ENCODE measurements at regions not wholly inside any gene's neighbourhood (a gene's known extent, or its start where the extent isn't known, plus 50 kb on each side); places are given as distances from the start of the nearest gene placed in this dataset.

DNA sequence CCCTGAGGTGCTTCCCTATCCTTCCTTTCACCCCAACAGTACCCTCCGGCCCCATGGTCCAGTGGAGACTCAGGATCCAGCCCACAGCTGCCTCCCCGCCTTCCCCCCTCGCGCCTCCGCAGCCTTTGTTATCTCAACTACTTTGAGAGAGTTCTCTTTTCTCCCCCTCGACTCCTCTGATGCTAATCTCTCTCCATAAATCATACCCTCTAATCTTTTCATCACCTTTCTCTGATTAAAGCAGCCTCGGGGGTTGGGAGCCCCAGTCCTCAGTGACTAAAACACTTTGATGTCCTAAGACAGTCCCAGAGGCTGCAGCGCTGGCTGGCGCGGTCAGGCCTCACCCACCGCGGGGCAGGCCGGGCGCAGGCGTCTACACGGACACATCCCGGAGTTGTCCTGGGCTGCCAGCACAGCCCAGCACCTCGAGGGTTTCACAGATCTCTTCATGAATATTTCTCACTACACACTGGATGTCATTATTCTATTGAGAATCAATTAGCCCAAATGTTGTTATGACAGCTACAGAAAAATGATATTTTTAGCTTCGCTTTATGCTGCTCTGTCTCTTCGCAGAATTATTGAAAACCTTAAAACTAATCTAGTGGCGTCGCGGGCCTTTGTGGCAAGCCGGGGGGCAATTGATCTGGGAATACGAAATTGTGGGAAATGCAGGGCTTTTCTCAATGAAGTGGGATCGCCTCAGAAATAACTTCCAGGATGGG lies 289.5 kb downstream of the RRAGC start:
- no peaks in the 10 kb centered on the region for H3K27me3 ChIP-seq (ENCODE audit: control insufficient read depth, insufficient read depth, low read length)
- no peak for DNase-seq (ENCODE audit: low read depth in 2 of 2)
- no peak overlapping the region for H3K4me3 ChIP-seq (replicated peaks in 1 of 4; ENCODE audit: control extremely low read depth in 1 of 4, insufficient read depth in 1 of 4, low read depth in 3 of 4, low read length in 4 of 4)
- TF ChIP-seq, protein P1, sequence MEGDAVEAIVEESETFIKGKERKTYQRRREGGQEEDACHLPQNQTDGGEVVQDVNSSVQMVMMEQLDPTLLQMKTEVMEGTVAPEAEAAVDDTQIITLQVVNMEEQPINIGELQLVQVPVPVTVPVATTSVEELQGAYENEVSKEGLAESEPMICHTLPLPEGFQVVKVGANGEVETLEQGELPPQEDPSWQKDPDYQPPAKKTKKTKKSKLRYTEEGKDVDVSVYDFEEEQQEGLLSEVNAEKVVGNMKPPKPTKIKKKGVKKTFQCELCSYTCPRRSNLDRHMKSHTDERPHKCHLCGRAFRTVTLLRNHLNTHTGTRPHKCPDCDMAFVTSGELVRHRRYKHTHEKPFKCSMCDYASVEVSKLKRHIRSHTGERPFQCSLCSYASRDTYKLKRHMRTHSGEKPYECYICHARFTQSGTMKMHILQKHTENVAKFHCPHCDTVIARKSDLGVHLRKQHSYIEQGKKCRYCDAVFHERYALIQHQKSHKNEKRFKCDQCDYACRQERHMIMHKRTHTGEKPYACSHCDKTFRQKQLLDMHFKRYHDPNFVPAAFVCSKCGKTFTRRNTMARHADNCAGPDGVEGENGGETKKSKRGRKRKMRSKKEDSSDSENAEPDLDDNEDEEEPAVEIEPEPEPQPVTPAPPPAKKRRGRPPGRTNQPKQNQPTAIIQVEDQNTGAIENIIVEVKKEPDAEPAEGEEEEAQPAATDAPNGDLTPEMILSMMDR (conservative IDR thresholded peaks at IDR 0.05 in 1 of 2, IDR thresholded peaks at IDR 0.05 in 1 of 2; ENCODE audit: low read depth in 1 of 2, low read length in 2 of 2): no peak
- TF ChIP-seq EZH2 (IDR thresholded peaks at IDR 0.05; ENCODE audit: low read length, missing control alignments): no peak
- no peak overlapping the region for H3K9ac ChIP-seq (ENCODE audit: insufficient read depth, low read length)
- no peaks in the 10 kb centered on the region for H3K9me3 ChIP-seq (ENCODE audit: control insufficient read depth, insufficient read depth, low read depth, low read length)
- no peak overlapping the region for H3K27ac ChIP-seq (ENCODE audit: insufficient read depth, low read length)
- no peaks in the 10 kb centered on the region for H3K79me2 ChIP-seq (ENCODE audit: control insufficient read depth, insufficient read depth, low read length)
- H2AFZ ChIP-seq (ENCODE audit: low read length): no peak overlapping the region
- H3K36me3 ChIP-seq (ENCODE audit: control insufficient read depth, insufficient read depth, low read length): no peaks in the 10 kb centered on the region
- no peak overlapping the region for H3K4me2 ChIP-seq (ENCODE audit: extremely low read depth, insufficient read depth, low read length)
- no peaks in the 10 kb centered on the region for H4K20me1 ChIP-seq (ENCODE audit: control insufficient read depth, extremely low read depth, insufficient read depth, low read length)
- no peaks in the 10 kb centered on the region for H3K4me1 ChIP-seq (ENCODE audit: control insufficient read depth, extremely low read depth, insufficient read depth, low read length)

DNA sequence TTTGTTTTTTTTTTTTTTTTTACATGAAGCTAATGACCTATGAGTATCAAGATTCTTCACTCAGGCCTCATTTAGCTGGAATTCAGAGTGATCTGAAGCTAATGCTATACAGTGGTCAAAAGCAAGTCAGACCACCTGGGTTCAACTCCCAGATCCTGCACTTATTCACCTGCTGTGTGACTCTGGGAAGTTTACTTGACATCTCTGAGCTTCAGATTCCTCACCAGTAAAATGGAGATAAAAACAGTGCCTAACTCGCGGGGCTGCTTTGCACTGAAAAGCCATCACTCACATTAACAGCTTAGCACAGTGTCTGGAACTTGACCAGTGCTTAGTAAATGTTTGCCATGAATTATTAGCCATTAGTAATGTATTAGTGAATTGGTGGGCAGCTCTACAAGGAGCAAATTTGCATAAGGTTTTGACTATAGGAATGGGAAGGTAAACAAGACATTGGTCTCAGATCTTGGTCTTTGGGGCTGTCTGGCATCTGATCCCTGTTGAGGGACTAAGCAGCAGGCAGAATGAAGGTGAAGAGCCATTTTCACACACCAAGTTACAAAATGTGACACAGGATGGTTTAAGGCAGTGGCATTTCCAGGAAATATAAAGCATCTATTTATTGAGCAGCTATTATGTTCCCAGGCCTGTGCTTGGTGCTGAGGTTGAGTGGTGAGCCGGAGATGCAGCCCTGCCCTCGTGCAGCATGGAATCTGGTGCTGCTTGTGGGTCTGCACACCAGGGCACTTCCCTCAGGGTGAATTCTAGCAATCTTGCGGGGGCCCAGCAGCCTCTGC lies 291.3 kb downstream of the RRAGC start:
- no peaks in the 10 kb centered on the region for H3K36me3 ChIP-seq (ENCODE audit: control insufficient read depth, insufficient read depth, low read length)

DNA sequence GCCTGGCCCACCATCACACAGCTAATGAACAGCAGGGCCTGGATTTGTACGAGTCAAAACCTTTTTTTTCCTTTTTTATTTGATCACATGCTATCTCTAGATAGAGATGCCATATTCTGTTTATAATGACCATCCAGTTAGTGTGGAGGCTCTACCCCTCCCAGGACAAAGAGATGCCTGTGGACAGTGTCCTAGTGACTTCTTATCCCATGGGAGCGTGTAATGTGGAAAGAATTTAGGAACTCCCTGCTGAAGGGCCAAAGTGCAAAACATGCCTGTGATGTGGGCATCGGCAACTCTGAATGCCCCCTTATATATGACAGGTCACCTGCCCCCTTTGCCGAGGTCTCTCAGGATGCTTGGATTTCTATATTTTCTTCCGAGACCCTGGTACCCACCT lies 292.2 kb downstream of the RRAGC start:
- Histone ChIP-seq H3K9me3 (ENCODE audit: control insufficient read depth, insufficient read depth, low read depth, low read length) (no peaks in the 10 kb centered on the region), H3K27me3 (ENCODE audit: control insufficient read depth, insufficient read depth, low read length) (no peaks in the 10 kb centered on the region), H3K4me2 (ENCODE audit: extremely low read depth, insufficient read depth, low read length) (no peak overlapping the region), H3K9ac (ENCODE audit: insufficient read depth, low read length) (no peak overlapping the region), H3K36me3 (ENCODE audit: control insufficient read depth, insufficient read depth, low read length) (no peaks in the 10 kb centered on the region), H3K4me1 (ENCODE audit: control insufficient read depth, extremely low read depth, insufficient read depth, low read length) (no peaks in the 10 kb centered on the region), H3K79me2 (ENCODE audit: control insufficient read depth, insufficient read depth, low read length) (no peaks in the 10 kb centered on the region), H2AFZ (ENCODE audit: low read length) (no peak overlapping the region), H3K4me3 (replicated peaks in 1 of 4; ENCODE audit: control extremely low read depth in 1 of 4, insufficient read depth in 1 of 4, low read depth in 3 of 4, low read length in 4 of 4) (no peak overlapping the region), H4K20me1 (ENCODE audit: control insufficient read depth, extremely low read depth, insufficient read depth, low read length) (no peaks in the 10 kb centered on the region), H3K27ac (ENCODE audit: insufficient read depth, low read length) (no peak overlapping the region)
- TF ChIP-seq, protein P1 (conservative IDR thresholded peaks at IDR 0.05 in 1 of 2, IDR thresholded peaks at IDR 0.05 in 1 of 2; ENCODE audit: low read depth in 1 of 2, low read length in 2 of 2): no peak
- TF ChIP-seq EZH2 (IDR thresholded peaks at IDR 0.05; ENCODE audit: low read length, missing control alignments): no peak
- no peak for DNase-seq (ENCODE audit: low read depth in 2 of 2)

More for the DNA sequence above, 291.3 kb downstream of the RRAGC start:
- Histone ChIP-seq H3K9me3 (ENCODE audit: control insufficient read depth, insufficient read depth, low read depth, low read length) (no peaks in the 10 kb centered on the region), H3K9ac (ENCODE audit: insufficient read depth, low read length) (no peak overlapping the region), H3K4me3 (replicated peaks in 1 of 4; ENCODE audit: control extremely low read depth in 1 of 4, insufficient read depth in 1 of 4, low read depth in 3 of 4, low read length in 4 of 4) (no peak overlapping the region), H3K79me2 (ENCODE audit: control insufficient read depth, insufficient read depth, low read length) (no peaks in the 10 kb centered on the region), H4K20me1 (ENCODE audit: control insufficient read depth, extremely low read depth, insufficient read depth, low read length) (no peaks in the 10 kb centered on the region), H3K4me1 (ENCODE audit: control insufficient read depth, extremely low read depth, insufficient read depth, low read length) (no peaks in the 10 kb centered on the region), H2AFZ (ENCODE audit: low read length) (no peak overlapping the region), H3K27me3 (ENCODE audit: control insufficient read depth, insufficient read depth, low read length) (no peaks in the 10 kb centered on the region), H3K27ac (ENCODE audit: insufficient read depth, low read length) (no peak overlapping the region), H3K4me2 (ENCODE audit: extremely low read depth, insufficient read depth, low read length) (no peak overlapping the region)
- DNase-seq (ENCODE audit: low read depth in 2 of 2): no peak
- TF ChIP-seq, protein P1 (conservative IDR thresholded peaks at IDR 0.05 in 1 of 2, IDR thresholded peaks at IDR 0.05 in 1 of 2; ENCODE audit: low read depth in 1 of 2, low read length in 2 of 2): no peak
- TF ChIP-seq EZH2 (IDR thresholded peaks at IDR 0.05; ENCODE audit: low read length, missing control alignments): no peak

All from fibroblast of lung (primary cell).